ENCODE measurements at regions not wholly inside any gene's neighbourhood (a gene's known extent, or its start where the extent isn't known, plus 50 kb on each side); places are given as distances from the start of the nearest gene placed in this dataset.

DNA sequence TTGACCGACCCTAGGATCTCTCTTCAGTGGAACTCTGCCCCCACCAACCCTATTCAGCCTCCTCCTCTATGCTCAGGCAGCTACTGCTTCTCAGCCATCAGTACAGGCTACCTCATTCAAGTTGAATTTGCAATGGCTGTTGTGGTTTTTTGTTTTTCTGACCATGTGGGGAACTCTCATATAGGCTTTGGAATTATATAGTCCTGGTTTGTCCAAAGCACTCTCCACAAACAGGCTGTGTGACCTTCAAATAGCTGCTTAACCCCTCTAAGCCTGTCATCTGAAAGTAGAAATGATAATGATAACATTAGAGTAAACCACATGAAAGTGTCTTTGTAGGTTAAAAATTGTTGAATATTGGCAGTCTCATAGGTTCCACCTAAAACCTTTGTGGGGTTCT is 80.3 kb downstream of the UNC5CL start:
- ATAC-seq = no peak
- no peaks in the 10 kb centered on the region for H3K9me3 ChIP-seq (ENCODE audit: control insufficient read depth in 1 of 2, insufficient read depth in 1 of 2, low read depth in 1 of 2, low read length in 2 of 2)
- no peak for TF ChIP-seq REST (IDR thresholded peaks at IDR 0.05; ENCODE audit: low read depth)
- no peak for TF ChIP-seq TCF7L2 (IDR thresholded peaks at IDR 0.05; ENCODE audit: borderline replicate concordance, extremely low read depth, insufficient read depth, insufficient read length)
- TF ChIP-seq POLR2AphosphoS5 (IDR thresholded peaks at IDR 0.05; ENCODE audit: low read depth, low read length) = no peak
- H3K9me2 ChIP-seq (ENCODE audit: insufficient read depth) = no peaks in the 10 kb centered on the region
- H3K4me1 ChIP-seq (ENCODE audit: control insufficient read depth in 1 of 2, insufficient read depth in 2 of 2, low read length in 2 of 2) = peaks cover 9 to 39% of the 10 kb centered on the region in 2 experiments
- H2AFZ ChIP-seq (ENCODE audit: low read depth, low read length, poor library complexity, severe bottlenecking) = no peak overlapping the region
- peak overlapping the region; percentile 41 for H3K4me2 ChIP-seq (ENCODE audit: low read length)
- no peaks in the 10 kb centered on the region for H3K36me3 ChIP-seq (ENCODE audit: control insufficient read depth in 1 of 2, insufficient read depth in 2 of 2, low read length in 2 of 2)
- POLR2A ChIA-PET = no interaction called here
- intact Hi-C loops (cut with micrococcal nuclease) = no loop called here
- no peak overlapping the region for H3K9ac ChIP-seq (ENCODE audit: low read length)
- H3K4me3 ChIP-seq (replicated peaks in 1 of 2; ENCODE audit: low read depth in 1 of 2, low read length in 2 of 2) = no peak overlapping the region
- no TSS peak for BruUV-seq (replicated peaks)
- no peaks in the 10 kb centered on the region for H3K27me3 ChIP-seq (ENCODE audit: insufficient read depth, low read length)
- DNase-seq (ENCODE audit: low read depth, low spot score) = no peak
- no peak overlapping the region for H3K27ac ChIP-seq (ENCODE audit: low read depth, low read length)
- CTCF ChIA-PET = no interaction called here
- RAD21 ChIA-PET (ENCODE audit: low non-redundant PET in 1 of 2, low total read pairs in 2 of 2, uncharacterized antibody in 2 of 2, unreplicated experiment in 2 of 2) = no interaction called here
- H3K79me2 ChIP-seq (ENCODE audit: insufficient read depth, low read length) = no peaks in the 10 kb centered on the region
- H4K20me1 ChIP-seq (ENCODE audit: insufficient read depth) = no peaks in the 10 kb centered on the region

DNA sequence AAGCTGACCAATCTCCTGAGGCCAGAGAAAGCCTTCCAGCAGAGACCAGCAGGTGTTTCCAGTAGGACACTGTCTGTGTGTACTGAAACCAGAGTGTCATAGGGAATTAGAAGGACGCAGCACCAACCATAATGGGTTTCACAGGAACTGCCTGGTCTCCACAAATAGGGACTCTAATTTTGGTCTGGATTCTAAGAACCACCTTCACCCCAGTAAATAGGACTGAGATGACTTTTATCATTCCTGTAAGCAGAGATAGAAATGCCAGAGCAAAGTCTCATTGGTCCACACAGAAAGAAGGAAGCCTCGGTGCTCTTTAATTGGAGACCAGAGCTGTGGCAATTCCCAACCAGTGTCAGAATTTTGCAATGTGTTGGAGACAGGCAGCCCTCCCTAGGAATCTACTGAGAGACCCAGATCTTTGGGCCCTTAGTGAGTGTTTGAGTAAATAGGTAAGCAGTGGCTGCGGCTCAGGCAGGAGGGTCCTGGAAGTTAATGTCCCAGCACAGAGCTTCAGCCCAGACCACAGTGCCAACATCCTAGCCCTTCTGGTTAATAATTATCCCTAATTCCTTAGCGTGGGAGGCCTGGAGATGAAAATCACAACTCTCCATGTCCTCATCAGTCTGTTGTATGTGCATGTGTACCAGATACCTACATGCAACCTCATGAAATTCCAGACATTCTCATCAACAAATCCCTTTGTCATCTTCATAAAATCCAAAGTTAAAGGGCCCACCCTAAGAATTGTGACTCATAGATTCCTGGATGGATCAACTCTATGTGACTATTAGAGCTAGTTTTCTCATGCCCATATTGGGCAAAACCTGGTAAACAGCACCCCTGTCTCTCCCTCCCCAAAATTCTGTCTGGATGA is 81.2 kb downstream of the UNC5CL start:
- Histone ChIP-seq H4K20me1 (ENCODE audit: insufficient read depth) (no peaks in the 10 kb centered on the region), H3K4me3 (replicated peaks in 1 of 2; ENCODE audit: low read depth in 1 of 2, low read length in 2 of 2) (no peak overlapping the region), H3K9me3 (ENCODE audit: control insufficient read depth in 1 of 2, insufficient read depth in 1 of 2, low read depth in 1 of 2, low read length in 2 of 2) (no peaks in the 10 kb centered on the region), H3K27ac (ENCODE audit: low read depth, low read length) (no peak overlapping the region), H3K27me3 (ENCODE audit: insufficient read depth, low read length) (no peaks in the 10 kb centered on the region), H2AFZ (ENCODE audit: low read depth, low read length, poor library complexity, severe bottlenecking) (no peak overlapping the region), H3K4me1 (ENCODE audit: control insufficient read depth in 1 of 2, insufficient read depth in 2 of 2, low read length in 2 of 2) (peaks cover 9 to 37% of the 10 kb centered on the region in 2 experiments), H3K79me2 (ENCODE audit: insufficient read depth, low read length) (no peaks in the 10 kb centered on the region), H3K9ac (ENCODE audit: low read length) (no peak overlapping the region), H3K9me2 (ENCODE audit: insufficient read depth) (no peaks in the 10 kb centered on the region), H3K36me3 (ENCODE audit: control insufficient read depth in 1 of 2, insufficient read depth in 2 of 2, low read length in 2 of 2) (no peaks in the 10 kb centered on the region), H3K4me2 (ENCODE audit: low read length) (peak overlapping the region; percentile 41)
- ATAC-seq = 0 out of 2 replicates have a peak, but pooled peaks have one; percentile 23
- ChIA-PET RAD21 (ENCODE audit: low non-redundant PET in 1 of 2, low total read pairs in 2 of 2, uncharacterized antibody in 2 of 2, unreplicated experiment in 2 of 2) (no interaction called here), POLR2A (no interaction called here), CTCF (no interaction called here)
- TF ChIP-seq FOSL1 (IDR thresholded peaks at IDR 0.05; ENCODE audit: low read depth) = peak; percentile 48
- TF ChIP-seq RAD21 (IDR thresholded peaks at IDR 0.05; ENCODE audit: low read depth) = no peak
- TF ChIP-seq EZH2phosphoT487 (IDR thresholded peaks at IDR 0.05; ENCODE audit: borderline replicate concordance) = no peak
- no peak for TF ChIP-seq SIN3A (IDR thresholded peaks at IDR 0.05; ENCODE audit: low read depth)
- TF ChIP-seq, protein P1, sequence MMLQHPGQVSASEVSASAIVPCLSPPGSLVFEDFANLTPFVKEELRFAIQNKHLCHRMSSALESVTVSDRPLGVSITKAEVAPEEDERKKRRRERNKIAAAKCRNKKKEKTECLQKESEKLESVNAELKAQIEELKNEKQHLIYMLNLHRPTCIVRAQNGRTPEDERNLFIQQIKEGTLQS (IDR thresholded peaks at IDR 0.05) = no peak
- peak; percentile 17; the same call in 1 of the 2 replicates for TF ChIP-seq JUND (IDR thresholded peaks at IDR 0.05)
- 0 out of 2 replicates have a peak, but pooled peaks have one; percentile 23 for TF ChIP-seq SP1 (IDR thresholded peaks at IDR 0.05; ENCODE audit: low read depth)
- peak; percentile 89 for TF ChIP-seq SRF (IDR thresholded peaks at IDR 0.05; ENCODE audit: low read depth)
- DNase-seq (ENCODE audit: low read depth, low spot score) = peak; percentile 24
- intact Hi-C loops (cut with micrococcal nuclease) = no loop called here
- BruUV-seq (replicated peaks) = no TSS peak

Data from HCT116 (cell line).